ENCODE measurements at regions not wholly inside any gene's neighbourhood (a gene's known extent, or its start where the extent isn't known, plus 50 kb on each side); places are given as distances from the start of the nearest gene placed in this dataset.
"Not testable (repeated sequence)": the region's sequence is repeated elsewhere in the genome, so short reads cannot be mapped to it uniquely, and the experiment has no call there.

- TF ChIP-seq CTCF (IDR thresholded peaks at IDR 0.05; ENCODE audit: insufficient read depth, low read length): no peak
- H3K4me3 ChIP-seq (ENCODE audit: low read depth, low read length): no peak overlapping the region
- DNase-seq (ENCODE audit: low read depth): no peak
These were observed 172.5 kb downstream of the CTH start for GRCh38 chr1:70583522-70583921.

GRCh38 chr1:70586046-70586445 is 175.0 kb downstream of the CTH start:
- TF ChIP-seq CTCF (IDR thresholded peaks at IDR 0.05; ENCODE audit: insufficient read depth, low read length): no peak
- DNase-seq (ENCODE audit: low read depth): no peak
- no peak overlapping the region for H3K4me3 ChIP-seq (ENCODE audit: low read depth, low read length)

- TF ChIP-seq CTCF (IDR thresholded peaks at IDR 0.05; ENCODE audit: insufficient read depth, low read length): no peak
- H3K4me3 ChIP-seq (ENCODE audit: low read depth, low read length): no peak overlapping the region
- no peak for DNase-seq (ENCODE audit: low read depth)
These were observed 176.9 kb downstream of the CTH start for GRCh38 chr1:70587872-70588366.

- DNase-seq (ENCODE audit: low read depth): not testable (repeated sequence)
These were observed 182.5 kb downstream of the CTH start for GRCh38 chr1:70593551-70593950.

GRCh38 chr1:70608815-70609214 is 197.7 kb downstream of the CTH start:
- no peak for DNase-seq (ENCODE audit: low read depth)
- H3K4me3 ChIP-seq (ENCODE audit: low read depth, low read length): no peak overlapping the region
- no peak for TF ChIP-seq CTCF (IDR thresholded peaks at IDR 0.05; ENCODE audit: insufficient read depth, low read length)

More at GRCh38 chr1:70593551-70593950, 182.5 kb downstream of the CTH start:
- H3K4me3 ChIP-seq (ENCODE audit: low read depth, low read length): not testable (repeated sequence)

- DNase-seq (ENCODE audit: low read depth); H3K4me3 ChIP-seq (ENCODE audit: low read depth, low read length): not testable (repeated sequence)
These were observed 199.1 kb downstream of the CTH start for GRCh38 chr1:70610164-70610563.

- DNase-seq (ENCODE audit: low read depth): no peak
These were observed 205.9 kb downstream of the CTH start for GRCh38 chr1:70616946-70617345.

More at GRCh38 chr1:70616946-70617345, 205.9 kb downstream of the CTH start:
- no peak for TF ChIP-seq CTCF (IDR thresholded peaks at IDR 0.05; ENCODE audit: insufficient read depth, low read length)
- no peak overlapping the region for H3K4me3 ChIP-seq (ENCODE audit: low read depth, low read length)
